Kidney (tissue), 13 donors: ENCODE measurements at regions not wholly inside any gene's neighbourhood (a gene's known extent, or its start where the extent isn't known, plus 50 kb on each side); places are given as distances from the start of the nearest gene placed in this dataset.
A peak's percentile ranks its signal among the peaks of the same experiment; 100 is the strongest.

Experiments
- DNase-seq, 5 donors: peaks; one replicate each; pipeline ENCODE4 v3.0.0-alpha.2; 2013 to 2020
- FAIRE-seq: peaks from 2 replicates; lab custom pipeline; 2012; peaks lifted over from hg19 to GRCh38; lab: Jason Lieb, UNC
- H3K27ac ChIP-seq, 2 donors: one replicate each; pipeline ENCODE4 v1.7.0; 2013; ENCODE audit warnings: low read depth in 2 of 2, low read length in 2 of 2, inconsistent platforms in 1 of 2
- H3K27me3 ChIP-seq: one replicate; pipeline ENCODE4 v1.7.1; 2013; ENCODE audit warnings: low read length, inconsistent platforms; ENCODE audit not compliant: control insufficient read depth, insufficient read depth
- H3K36me3 ChIP-seq, 3 donors: one replicate each; pipeline versions ENCODE4 v1.7.0 to v1.7.1; 2013; ENCODE audit warnings: low read length in 3 of 3, control low read depth in 1 of 3, inconsistent platforms in 1 of 3; ENCODE audit not compliant: insufficient read depth in 3 of 3, control insufficient read depth in 2 of 3
- H3K4me1 ChIP-seq, 3 donors: one replicate each; pipeline versions ENCODE4 v1.7.0 to v1.7.1; 2013; ENCODE audit warnings: low read length in 3 of 3, inconsistent platforms in 1 of 3, low read depth in 1 of 3; ENCODE audit not compliant: control insufficient read depth in 2 of 3, insufficient read depth in 2 of 3
- H3K4me3 ChIP-seq, 3 donors: one replicate each; pipeline versions ENCODE4 v1.7.0 to v1.8.1; 2013; ENCODE audit warnings: low read length in 3 of 3, control low read depth in 1 of 3, inconsistent platforms in 1 of 3
- H3K9ac ChIP-seq, 3 donors: one replicate each; pipeline versions ENCODE4 v1.7.0 to v1.7.1; 2013; ENCODE audit warnings: low read length in 3 of 3, control low read depth in 1 of 3, inconsistent platforms in 1 of 3
- H3K9me3 ChIP-seq, 3 donors: one replicate each; pipeline versions ENCODE4 v1.7.0 to v1.7.1; 2013; ENCODE audit warnings: low read length in 3 of 3, control low read depth in 1 of 3, inconsistent platforms in 1 of 3; ENCODE audit not compliant: control insufficient read depth in 2 of 3, insufficient read depth in 1 of 3
- CTCF ChIP-seq: IDR thresholded peaks from 3 replicates; pipeline ENCODE4 v1.5.1; 2012; ENCODE audit warnings: mild to moderate bottlenecking, moderate library complexity, borderline replicate concordance; ENCODE audit not compliant: insufficient read depth; ENCODE audit errors: extremely low read depth
- intact Hi-C: fragments of 100-400 bp; cut with DNase I; formaldehyde crosslinking; loops from one replicate; pipeline ENCODE4 v1.11.1; 2022
- donor health status: control.
- donor health status: control.
- donor health status: control.
- donor health status: control.
- donor health status: control.
- donor health status: DM: yes; HTN: yes; CAD: no.
- donor health status: Normal renal cell carcinoma (clear cell type).

- TF ChIP-seq CTCF: no peak
- H3K9ac ChIP-seq: no peak overlapping the region
- FAIRE-seq (no peak), DNase-seq (peak in 2 of 5 donors; percentile 34 to 43)
- no peak overlapping the region for H3K4me3 ChIP-seq
- H3K27me3 ChIP-seq: no peaks in the 10 kb centered on the region
- intact Hi-C loops: no loop called here
- no peaks in the 10 kb centered on the region for H3K9me3 ChIP-seq
- peaks cover 0 to 4% (median 0%) of the 10 kb centered on the region in 3 donors for H3K4me1 ChIP-seq
- H3K27ac ChIP-seq: no peak overlapping the region
- no peaks in the 10 kb centered on the region for H3K36me3 ChIP-seq
Observed at GRCh38 chr10:106182542-106182941, 982.0 kb downstream of the SORCS1 start.

GRCh38 chr10:106181501-106181900 lies 983.0 kb downstream of the SORCS1 start:
- H3K36me3 ChIP-seq: no peaks in the 10 kb centered on the region
- DNase-seq (peak in 1 of 5 donors; percentile 52), FAIRE-seq (no peak)
- no peaks in the 10 kb centered on the region for H3K27me3 ChIP-seq
- H3K27ac ChIP-seq: no peak overlapping the region
- no peaks in the 10 kb centered on the region for H3K9me3 ChIP-seq
- peaks cover 0 to 4% (median 0%) of the 10 kb centered on the region in 3 donors for H3K4me1 ChIP-seq
- H3K4me3 ChIP-seq: no peak overlapping the region
- H3K9ac ChIP-seq: no peak overlapping the region
- TF ChIP-seq CTCF: no peak
- intact Hi-C loops: no loop called here

GRCh38 chr10:106179430-106179829 lies 985.1 kb downstream of the SORCS1 start:
- no peak for TF ChIP-seq CTCF
- Histone ChIP-seq H3K36me3 (no peaks in the 10 kb centered on the region), H3K4me3 (no peak overlapping the region), H3K27ac (no peak overlapping the region), H3K9me3 (no peaks in the 10 kb centered on the region), H3K9ac (no peak overlapping the region), H3K4me1 (peaks cover 0 to 4% (median 0%) of the 10 kb centered on the region in 3 donors), H3K27me3 (no peaks in the 10 kb centered on the region)
- FAIRE-seq (no peak), DNase-seq (no peak)
- intact Hi-C loops: no loop called here
